Left lobe of liver (tissue), 2 donors: ENCODE measurements at regions not wholly inside any gene's neighbourhood (a gene's known extent, or its start where the extent isn't known, plus 50 kb on each side); places are given as distances from the start of the nearest gene placed in this dataset.
A peak's percentile ranks its signal among the peaks of the same experiment; 100 is the strongest.
"Not testable (repeated sequence)": the region's sequence is repeated elsewhere in the genome, so short reads cannot be mapped to it uniquely, and the experiment has no call there.

ENCODE experiments used
- ATAC-seq: fragments of 200-7000 bp; cut with Tn5 transposase; one replicate; pipeline ENCODE4 v1.9.1; 2020; ENCODE audit warnings: mild to moderate bottlenecking, moderate library complexity
- DNase-seq: peaks from one replicate; pipeline ENCODE4 v3.0.0-alpha.2; 2020; ENCODE audit warnings: low spot score
- donor health status: DM: no; HTN: no; CAD: no; lungs with moderate emphysema.
- donor health status: DM: no; HTN: yes; CAD: no.

DNA sequence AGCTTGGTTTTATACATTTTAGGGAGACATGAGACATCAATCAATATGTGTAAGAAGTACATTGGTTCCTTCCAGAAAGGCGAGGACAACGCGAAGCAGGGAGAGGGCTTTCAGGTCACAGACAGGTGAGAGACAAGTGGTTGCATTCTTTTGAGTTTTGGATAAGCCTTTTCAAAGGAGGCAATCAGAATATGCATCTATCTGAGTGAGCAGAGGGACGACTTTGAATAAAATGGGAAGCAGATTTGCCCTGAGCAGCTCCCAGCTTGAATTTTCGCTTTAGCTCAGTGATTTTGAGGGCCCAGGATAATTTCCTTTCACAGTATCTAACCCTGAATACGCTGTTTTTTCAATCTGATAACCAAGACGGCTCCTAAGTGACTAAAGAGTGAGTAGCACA, 82.5 kb upstream of the MYO3A start:
- no peak for DNase-seq
- no peak for ATAC-seq

DNA sequence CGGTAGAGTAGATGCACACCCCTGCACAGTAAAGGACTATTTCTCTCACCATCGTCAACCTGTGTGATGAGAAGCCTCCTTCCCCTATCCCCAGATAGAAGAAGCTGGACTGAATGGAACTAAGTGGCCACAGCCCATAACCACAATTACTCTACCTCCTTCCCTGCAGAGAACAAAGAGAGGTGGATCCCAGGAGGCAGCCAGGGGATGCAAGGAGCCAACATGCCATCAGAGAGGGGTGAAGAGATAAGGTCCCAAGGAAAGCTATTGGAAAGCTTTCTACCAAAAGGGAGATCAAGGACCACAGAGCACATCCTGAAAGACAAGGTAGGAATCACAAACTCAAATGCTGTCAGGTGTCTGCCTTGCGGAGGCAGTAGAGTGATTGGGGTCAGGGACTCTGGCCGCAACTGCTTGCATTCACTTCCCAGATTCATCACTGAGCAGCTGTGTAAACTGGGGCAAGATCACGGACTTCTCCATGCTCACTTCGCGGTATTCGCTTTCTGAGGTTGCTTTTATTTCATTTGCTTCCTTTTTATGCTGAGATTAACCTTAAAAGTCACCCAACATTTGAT, 81.6 kb upstream of the MYO3A start:
- no peak for DNase-seq
- no peak for ATAC-seq

DNA sequence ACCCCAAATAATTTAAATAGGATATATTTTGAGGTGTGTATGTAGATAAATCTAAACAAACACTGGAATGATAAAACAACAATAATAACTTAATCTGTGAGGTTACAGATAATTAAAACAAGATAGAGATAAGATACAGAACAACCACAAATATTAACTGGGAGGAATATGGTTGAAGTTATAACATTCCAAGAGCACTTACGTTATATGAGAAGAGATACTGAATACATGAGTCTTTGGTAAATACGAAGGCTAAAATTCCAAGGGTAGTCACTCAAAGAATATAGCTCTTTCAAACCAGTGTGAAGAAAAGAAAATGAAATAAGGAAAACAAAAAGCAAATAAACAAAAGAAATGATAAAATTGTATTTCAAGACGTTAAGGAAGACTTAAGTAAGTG, 76.0 kb upstream of the MYO3A start:
- ATAC-seq (no peak), DNase-seq (no peak)

DNA sequence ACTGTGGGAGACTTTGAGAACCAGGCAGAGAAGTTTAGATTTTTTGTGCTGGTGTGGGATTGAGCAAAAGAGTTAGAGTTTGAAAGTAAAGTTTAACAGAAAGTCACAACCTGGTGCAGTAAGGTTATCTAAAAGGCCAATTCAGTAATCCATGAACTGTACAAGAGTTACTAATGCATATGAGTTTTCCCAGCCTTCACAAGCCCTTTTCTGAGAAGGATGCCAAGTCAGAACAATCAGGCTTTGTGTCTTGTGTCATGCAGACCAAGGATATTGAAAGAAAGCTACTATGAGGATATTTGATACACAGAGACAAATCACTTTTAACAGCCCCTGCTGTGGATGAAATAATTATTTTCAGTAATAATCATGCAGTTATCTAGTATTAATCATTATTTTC, 68.8 kb upstream of the MYO3A start:
- ATAC-seq, result no peak

DNA sequence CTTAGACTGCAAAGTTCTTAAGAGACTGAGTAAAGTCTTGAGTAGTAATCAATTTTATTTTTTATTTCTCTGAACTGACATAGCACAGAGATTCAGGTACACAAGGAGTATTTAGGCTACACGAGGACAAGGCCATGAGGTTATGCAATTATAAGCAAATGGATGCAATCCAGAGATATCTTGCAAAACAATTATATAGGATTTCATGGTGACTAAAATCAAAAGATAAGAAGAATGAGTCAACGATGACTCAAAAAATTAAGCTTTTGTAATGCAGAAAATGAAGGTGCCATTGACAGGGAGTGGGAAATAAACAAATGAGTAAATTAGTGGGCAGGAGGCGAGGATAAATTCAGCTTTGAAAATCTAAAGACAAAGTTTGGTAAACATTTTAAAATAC, 66.7 kb upstream of the MYO3A start:
- DNase-seq (no peak), ATAC-seq (no peak)

More for the DNA sequence above, 68.8 kb upstream of the MYO3A start:
- no peak for DNase-seq

DNA sequence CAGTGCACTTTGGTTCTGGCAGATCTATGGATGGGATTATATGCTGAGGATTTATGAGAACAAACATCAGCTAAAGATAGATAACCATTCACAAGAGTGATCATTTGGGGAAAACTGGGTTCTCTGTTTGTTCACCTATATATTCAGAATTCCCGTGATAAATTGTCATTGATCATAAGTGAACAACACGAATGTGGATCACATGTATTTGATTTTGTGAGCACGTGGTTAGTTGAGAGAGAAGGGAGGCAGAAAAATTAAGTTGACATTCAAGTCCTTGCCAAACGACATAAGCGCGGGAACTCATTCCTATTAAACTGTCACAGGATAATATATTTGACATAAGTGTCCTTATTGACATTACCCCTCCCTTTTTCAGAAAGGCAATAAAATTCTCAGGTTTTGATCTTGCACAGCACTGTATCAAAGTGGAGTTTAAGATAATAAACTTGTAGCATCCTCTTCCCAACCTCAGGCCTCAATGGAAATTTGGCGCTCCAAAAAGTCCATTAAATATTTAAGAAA, 64.9 kb upstream of the MYO3A start:
- DNase-seq (no peak), ATAC-seq (no peak)

DNA sequence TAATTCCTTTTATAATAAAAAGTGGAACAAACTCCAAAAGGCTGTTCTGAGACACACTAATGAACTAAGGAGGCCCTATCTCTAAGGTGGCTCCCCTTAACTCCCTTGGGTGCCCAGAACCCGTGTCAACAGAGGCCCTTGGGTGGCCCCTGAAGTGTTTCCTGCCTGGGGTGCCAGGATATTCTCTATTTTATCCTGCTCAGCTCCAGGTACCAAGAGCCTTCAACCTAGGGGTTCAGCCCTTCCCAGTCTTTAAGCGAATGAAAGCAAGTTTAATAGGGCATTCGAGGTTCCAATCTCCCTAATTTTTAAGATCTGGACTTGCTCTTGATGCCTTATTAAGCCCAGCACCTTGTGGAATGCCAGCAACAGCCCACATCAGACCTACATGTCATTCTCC, 64.4 kb upstream of the MYO3A start:
- no peak for ATAC-seq
- DNase-seq, result no peak

DNA sequence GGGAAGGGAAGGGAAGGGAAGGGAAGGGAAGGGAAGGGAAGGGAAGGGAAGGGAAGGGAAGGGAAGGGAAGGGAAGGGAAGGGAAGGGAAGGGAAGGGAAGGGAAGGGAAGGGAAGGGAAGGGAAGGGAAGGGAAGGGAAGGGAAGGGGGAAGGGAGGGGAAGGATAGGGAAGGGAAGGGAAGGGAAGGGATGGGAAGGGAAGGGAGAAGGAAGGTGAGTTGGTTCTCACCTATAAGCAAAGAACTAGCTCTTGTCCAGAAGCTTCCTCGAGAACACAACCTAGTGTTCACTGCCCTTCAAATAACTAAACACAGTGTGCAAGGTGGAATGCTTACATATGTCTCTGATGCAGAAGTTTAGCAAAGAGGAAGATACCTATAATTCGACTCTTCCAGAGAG, 59.6 kb upstream of the MYO3A start:
- not testable (repeated sequence) for DNase-seq, ATAC-seq

DNA sequence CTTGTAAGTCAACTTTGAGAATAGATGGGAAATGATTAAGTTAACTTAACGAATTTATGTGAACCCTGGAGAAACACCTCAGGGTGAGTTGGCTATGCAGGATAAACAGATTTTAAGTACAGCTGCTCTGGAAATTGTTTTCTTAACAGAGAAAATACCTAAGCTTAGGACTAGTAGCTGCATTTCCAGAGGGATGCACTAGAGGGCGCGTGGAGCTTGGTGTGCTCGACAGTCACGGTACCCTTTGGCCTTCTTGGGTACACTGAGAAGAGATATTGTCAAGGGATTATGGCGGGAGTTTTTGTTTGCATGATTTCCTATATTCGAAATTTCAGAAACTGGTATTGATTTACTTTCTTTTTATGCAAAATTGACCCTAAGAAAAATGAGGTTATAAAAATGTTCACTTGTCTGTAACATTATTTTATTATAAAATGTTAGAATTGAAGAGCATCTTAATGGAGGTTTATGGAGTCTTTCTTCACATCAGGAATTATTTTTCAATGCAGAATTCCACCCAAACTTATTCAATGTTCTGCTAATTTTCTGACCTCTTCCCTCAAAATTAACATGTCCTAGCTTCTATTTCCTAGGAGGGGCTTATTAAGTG, 58.4 kb upstream of the MYO3A start:
- ATAC-seq (peak; percentile 100), DNase-seq (peak; percentile 68)

DNA sequence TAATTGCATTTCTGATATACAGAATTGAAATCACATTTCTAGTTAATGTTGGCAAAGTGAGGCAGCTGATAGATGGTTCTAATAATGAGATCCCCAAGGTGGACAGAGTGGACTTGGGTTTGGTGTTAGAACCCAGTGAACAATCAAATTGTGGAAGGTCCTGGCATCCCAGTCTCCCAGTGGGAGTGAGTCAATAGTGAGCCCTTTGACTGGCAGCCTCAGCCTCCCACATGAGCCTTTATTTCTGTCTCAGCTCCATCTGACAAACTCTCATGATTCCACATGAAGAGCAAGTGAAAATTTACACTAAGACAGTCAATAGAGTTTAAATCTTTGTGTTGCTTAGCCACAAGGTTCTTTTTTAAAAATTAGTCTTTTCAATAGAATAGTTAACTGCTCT, 56.7 kb upstream of the MYO3A start:
- no peak for DNase-seq
- ATAC-seq, result no peak
